ENCODE measurements at regions not wholly inside any gene's neighbourhood (a gene's known extent, or its start where the extent isn't known, plus 50 kb on each side); places are given as distances from the start of the nearest gene placed in this dataset.

DNA sequence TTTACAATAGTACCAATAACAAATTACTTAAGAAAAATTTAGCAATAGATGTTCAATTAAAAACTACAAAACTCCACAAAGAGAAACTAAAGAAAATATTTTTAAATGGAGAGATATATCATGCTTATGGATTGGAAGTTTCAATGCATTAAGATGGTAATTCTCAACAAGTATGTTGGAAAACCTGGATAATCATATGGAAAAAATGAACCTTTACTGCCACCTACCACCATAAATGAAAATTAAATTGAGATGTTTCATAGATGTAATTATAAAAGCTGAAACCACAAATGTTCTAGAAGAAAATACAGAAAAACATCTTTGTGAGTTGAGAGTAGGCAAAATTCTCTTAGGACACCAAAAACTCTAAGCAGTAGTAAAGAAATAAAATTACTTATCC, 121.7 kb downstream of the ANKRD18B start:
- TF ChIP-seq GABPA (IDR thresholded peaks at IDR 0.05 in 1 of 2, conservative IDR thresholded peaks at IDR 0.05 in 1 of 2) = no peak
- TF ChIP-seq, protein P1, sequence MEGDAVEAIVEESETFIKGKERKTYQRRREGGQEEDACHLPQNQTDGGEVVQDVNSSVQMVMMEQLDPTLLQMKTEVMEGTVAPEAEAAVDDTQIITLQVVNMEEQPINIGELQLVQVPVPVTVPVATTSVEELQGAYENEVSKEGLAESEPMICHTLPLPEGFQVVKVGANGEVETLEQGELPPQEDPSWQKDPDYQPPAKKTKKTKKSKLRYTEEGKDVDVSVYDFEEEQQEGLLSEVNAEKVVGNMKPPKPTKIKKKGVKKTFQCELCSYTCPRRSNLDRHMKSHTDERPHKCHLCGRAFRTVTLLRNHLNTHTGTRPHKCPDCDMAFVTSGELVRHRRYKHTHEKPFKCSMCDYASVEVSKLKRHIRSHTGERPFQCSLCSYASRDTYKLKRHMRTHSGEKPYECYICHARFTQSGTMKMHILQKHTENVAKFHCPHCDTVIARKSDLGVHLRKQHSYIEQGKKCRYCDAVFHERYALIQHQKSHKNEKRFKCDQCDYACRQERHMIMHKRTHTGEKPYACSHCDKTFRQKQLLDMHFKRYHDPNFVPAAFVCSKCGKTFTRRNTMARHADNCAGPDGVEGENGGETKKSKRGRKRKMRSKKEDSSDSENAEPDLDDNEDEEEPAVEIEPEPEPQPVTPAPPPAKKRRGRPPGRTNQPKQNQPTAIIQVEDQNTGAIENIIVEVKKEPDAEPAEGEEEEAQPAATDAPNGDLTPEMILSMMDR (IDR thresholded peaks at IDR 0.05; ENCODE audit: low read depth, low read length, missing input control) = no peak
- no peak for TF ChIP-seq RXRA (IDR thresholded peaks at IDR 0.05)
- TF ChIP-seq FOXA1 (IDR thresholded peaks at IDR 0.05) = no peak
- no peak for TF ChIP-seq EGR1 (IDR thresholded peaks at IDR 0.05; ENCODE audit: low read depth in 2 of 2)
- TF ChIP-seq, protein P2, sequence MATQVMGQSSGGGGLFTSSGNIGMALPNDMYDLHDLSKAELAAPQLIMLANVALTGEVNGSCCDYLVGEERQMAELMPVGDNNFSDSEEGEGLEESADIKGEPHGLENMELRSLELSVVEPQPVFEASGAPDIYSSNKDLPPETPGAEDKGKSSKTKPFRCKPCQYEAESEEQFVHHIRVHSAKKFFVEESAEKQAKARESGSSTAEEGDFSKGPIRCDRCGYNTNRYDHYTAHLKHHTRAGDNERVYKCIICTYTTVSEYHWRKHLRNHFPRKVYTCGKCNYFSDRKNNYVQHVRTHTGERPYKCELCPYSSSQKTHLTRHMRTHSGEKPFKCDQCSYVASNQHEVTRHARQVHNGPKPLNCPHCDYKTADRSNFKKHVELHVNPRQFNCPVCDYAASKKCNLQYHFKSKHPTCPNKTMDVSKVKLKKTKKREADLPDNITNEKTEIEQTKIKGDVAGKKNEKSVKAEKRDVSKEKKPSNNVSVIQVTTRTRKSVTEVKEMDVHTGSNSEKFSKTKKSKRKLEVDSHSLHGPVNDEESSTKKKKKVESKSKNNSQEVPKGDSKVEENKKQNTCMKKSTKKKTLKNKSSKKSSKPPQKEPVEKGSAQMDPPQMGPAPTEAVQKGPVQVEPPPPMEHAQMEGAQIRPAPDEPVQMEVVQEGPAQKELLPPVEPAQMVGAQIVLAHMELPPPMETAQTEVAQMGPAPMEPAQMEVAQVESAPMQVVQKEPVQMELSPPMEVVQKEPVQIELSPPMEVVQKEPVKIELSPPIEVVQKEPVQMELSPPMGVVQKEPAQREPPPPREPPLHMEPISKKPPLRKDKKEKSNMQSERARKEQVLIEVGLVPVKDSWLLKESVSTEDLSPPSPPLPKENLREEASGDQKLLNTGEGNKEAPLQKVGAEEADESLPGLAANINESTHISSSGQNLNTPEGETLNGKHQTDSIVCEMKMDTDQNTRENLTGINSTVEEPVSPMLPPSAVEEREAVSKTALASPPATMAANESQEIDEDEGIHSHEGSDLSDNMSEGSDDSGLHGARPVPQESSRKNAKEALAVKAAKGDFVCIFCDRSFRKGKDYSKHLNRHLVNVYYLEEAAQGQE (IDR thresholded peaks at IDR 0.05) = no peak
- TF ChIP-seq YY1 (IDR thresholded peaks at IDR 0.05) = no peak
- no peak for TF ChIP-seq TAF1 (conservative IDR thresholded peaks at IDR 0.05)
- no peak for TF ChIP-seq RAD21 (IDR thresholded peaks at IDR 0.05)
- TF ChIP-seq, protein P3, sequence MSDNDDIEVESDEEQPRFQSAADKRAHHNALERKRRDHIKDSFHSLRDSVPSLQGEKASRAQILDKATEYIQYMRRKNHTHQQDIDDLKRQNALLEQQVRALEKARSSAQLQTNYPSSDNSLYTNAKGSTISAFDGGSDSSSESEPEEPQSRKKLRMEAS (IDR thresholded peaks at IDR 0.05) = no peak
- no peak for TF ChIP-seq SP1 (IDR thresholded peaks at IDR 0.05)
- TF ChIP-seq JUND (IDR thresholded peaks at IDR 0.05) = no peak
- no peak for TF ChIP-seq NR2F2 (IDR thresholded peaks at IDR 0.05)
- TF ChIP-seq, protein P4, sequence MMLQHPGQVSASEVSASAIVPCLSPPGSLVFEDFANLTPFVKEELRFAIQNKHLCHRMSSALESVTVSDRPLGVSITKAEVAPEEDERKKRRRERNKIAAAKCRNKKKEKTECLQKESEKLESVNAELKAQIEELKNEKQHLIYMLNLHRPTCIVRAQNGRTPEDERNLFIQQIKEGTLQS (IDR thresholded peaks at IDR 0.05) = no peak
